Activated CD4-positive, alpha-beta T cell treated with anti-CD3 and anti-CD28 coated beads, Interleukin-2, amount 10 ng/mL, durations not matched to agents 24 days and 14 days (primary cell): ENCODE measurements at regions not wholly inside any gene's neighbourhood (a gene's known extent, or its start where the extent isn't known, plus 50 kb on each side); places are given as distances from the start of the nearest gene placed in this dataset.
"Not testable (repeated sequence)": the region's sequence is repeated elsewhere in the genome, so short reads cannot be mapped to it uniquely, and the experiment has no call there.

Experiments used
- DNase-seq: peaks from one replicate; pipeline ENCODE4 v3.0.0; 2022
- H3K27ac Mint-ChIP-seq: one replicate; pipeline ENCODE4 v1.8.0; 2022; ENCODE audit warnings: mild to moderate bottlenecking, mixed read lengths
- H3K27me3 Mint-ChIP-seq: one replicate; pipeline ENCODE4 v1.8.0; 2022; ENCODE audit warnings: mixed read lengths
- H3K36me3 Mint-ChIP-seq: one replicate; pipeline ENCODE4 v1.8.0; 2022; ENCODE audit warnings: low read depth, mild to moderate bottlenecking, mixed read lengths
- H3K4me1 Mint-ChIP-seq: one replicate; pipeline ENCODE4 v1.8.0; 2021; ENCODE audit warnings: mixed read lengths
- H3K4me3 Mint-ChIP-seq: one replicate; pipeline ENCODE4 v1.8.0; 2022; ENCODE audit warnings: mild to moderate bottlenecking, moderate library complexity, mixed read lengths
- H3K9me3 Mint-ChIP-seq: one replicate; pipeline ENCODE4 v1.8.0; 2021; ENCODE audit warnings: mixed read lengths
- intact Hi-C: fragments of 100-400 bp; cut with micrococcal nuclease; formaldehyde crosslinking; loops from one replicate; pipeline ENCODE4 v1.15.1; 2023

- no peak for DNase-seq
- Mint-ChIP-seq H3K27me3 (no peaks in the 10 kb centered on the region), H3K9me3 (no peaks in the 10 kb centered on the region), H3K36me3 (no peaks in the 10 kb centered on the region), H3K4me1 (no peaks in the 10 kb centered on the region), H3K4me3 (no peak overlapping the region), H3K27ac (no peak overlapping the region)
- intact Hi-C loops, result no loop called here
These were observed 762.0 kb upstream of the PCDH10 start for GRCh38 chr4:132387060-132387459.

DNA sequence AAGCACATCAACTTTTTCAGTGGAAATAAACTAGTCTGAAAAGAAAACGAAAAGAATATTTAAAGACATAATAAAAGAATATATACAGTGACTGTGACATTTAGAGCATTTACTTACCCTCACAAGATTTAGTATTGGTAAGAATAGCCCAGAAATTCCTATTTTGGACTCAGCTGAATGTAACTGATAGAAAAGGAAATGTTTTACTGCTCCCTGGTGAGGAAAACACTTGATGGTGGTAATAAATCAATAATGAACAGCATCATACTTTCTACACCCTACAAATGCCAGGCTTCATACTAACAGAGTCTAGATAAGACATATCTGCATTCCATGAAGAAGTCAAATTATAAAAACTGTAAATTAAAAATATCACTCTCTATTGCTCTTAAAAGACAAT is 753.5 kb upstream of the PCDH10 start:
- H3K36me3 Mint-ChIP-seq, result no peaks in the 10 kb centered on the region
- no peaks in the 10 kb centered on the region for H3K27me3 Mint-ChIP-seq
- no peak for DNase-seq
- H3K4me3 Mint-ChIP-seq, result no peak overlapping the region
- intact Hi-C loops, result no loop called here
- H3K27ac Mint-ChIP-seq, result no peak overlapping the region
- no peaks in the 10 kb centered on the region for H3K4me1 Mint-ChIP-seq
- no peaks in the 10 kb centered on the region for H3K9me3 Mint-ChIP-seq

DNA sequence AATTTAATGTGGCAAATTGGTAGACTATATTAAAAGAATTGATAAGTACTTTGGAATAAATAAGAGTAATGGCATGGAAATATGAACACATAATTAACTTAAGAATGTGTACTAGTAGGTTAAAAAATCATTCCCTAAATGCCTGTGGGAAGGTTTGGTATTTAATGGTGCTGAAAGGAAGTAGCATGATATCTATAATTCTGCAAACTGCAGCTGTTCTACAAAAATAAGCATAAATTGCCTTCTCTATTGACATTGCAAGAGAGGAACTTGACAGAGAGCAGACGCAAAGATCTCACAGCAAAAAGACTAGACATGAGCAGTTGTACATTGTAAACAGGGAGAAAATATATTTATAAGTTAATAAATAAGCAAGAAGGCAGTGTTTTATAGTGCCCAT is 752.5 kb upstream of the PCDH10 start:
- Mint-ChIP-seq H3K27me3 (no peaks in the 10 kb centered on the region), H3K4me1 (no peaks in the 10 kb centered on the region), H3K9me3 (peaks cover 4% of the 10 kb centered on the region), H3K36me3 (no peaks in the 10 kb centered on the region), H3K27ac (no peak overlapping the region), H3K4me3 (no peak overlapping the region)
- no peak for DNase-seq
- intact Hi-C loops, result no loop called here

DNA sequence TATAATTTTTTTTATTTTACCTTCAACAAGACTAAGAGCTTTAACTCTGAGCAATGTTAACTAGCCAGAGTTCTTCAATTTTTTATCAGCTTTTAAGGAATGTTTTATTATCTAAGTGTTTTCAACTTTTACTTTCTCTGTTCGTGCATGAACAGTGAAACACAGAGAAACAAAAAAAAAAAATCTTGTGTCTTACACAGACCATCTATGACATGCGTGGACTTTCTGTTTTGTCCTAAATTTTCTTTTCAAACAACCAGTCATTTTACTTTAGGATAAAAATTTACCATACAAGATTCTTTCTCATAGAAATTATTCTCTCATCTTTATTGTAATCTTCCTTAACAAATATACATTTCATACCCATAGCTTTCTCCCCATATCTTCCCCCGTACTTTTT is 731.9 kb upstream of the PCDH10 start:
- intact Hi-C loops, result no loop called here
- H3K27me3 Mint-ChIP-seq, result no peaks in the 10 kb centered on the region

GRCh38 chr4:132427125-132427524 is 722.0 kb upstream of the PCDH10 start:
- Mint-ChIP-seq H3K36me3 (no peaks in the 10 kb centered on the region), H3K27me3 (no peaks in the 10 kb centered on the region), H3K27ac (no peak overlapping the region), H3K4me1 (no peaks in the 10 kb centered on the region), H3K4me3 (no peak overlapping the region), H3K9me3 (no peaks in the 10 kb centered on the region)
- intact Hi-C loops, result no loop called here
- DNase-seq, result no peak

More for the DNA sequence above, 731.9 kb upstream of the PCDH10 start:
- no peak for DNase-seq
- no peaks in the 10 kb centered on the region for H3K4me1 Mint-ChIP-seq
- peaks cover 13% of the 10 kb centered on the region for H3K9me3 Mint-ChIP-seq
- no peak overlapping the region for H3K4me3 Mint-ChIP-seq
- H3K27ac Mint-ChIP-seq, result no peak overlapping the region
- no peaks in the 10 kb centered on the region for H3K36me3 Mint-ChIP-seq

- Mint-ChIP-seq H3K9me3 (no peaks in the 10 kb centered on the region), H3K4me3 (no peak overlapping the region), H3K27me3 (no peaks in the 10 kb centered on the region), H3K4me1 (no peaks in the 10 kb centered on the region), H3K27ac (no peak overlapping the region), H3K36me3 (no peaks in the 10 kb centered on the region)
- intact Hi-C loops, result no loop called here
- no peak for DNase-seq
These were observed 712.0 kb upstream of the PCDH10 start for GRCh38 chr4:132437117-132437516.

GRCh38 chr4:132445386-132445785 is 703.7 kb upstream of the PCDH10 start:
- no peak for DNase-seq
- Mint-ChIP-seq H3K4me1 (no peaks in the 10 kb centered on the region), H3K27ac (no peak overlapping the region), H3K4me3 (no peak overlapping the region), H3K9me3 (no peaks in the 10 kb centered on the region), H3K27me3 (no peaks in the 10 kb centered on the region), H3K36me3 (no peaks in the 10 kb centered on the region)
- intact Hi-C loops, result no loop called here

- H3K36me3 Mint-ChIP-seq, DNase-seq, H3K27me3 Mint-ChIP-seq, H3K9me3 Mint-ChIP-seq, H3K4me1 Mint-ChIP-seq, H3K27ac Mint-ChIP-seq, H3K4me3 Mint-ChIP-seq, intact Hi-C loops: not testable (repeated sequence)
These were observed 691.1 kb upstream of the PCDH10 start for GRCh38 chr4:132457987-132458386.

DNA sequence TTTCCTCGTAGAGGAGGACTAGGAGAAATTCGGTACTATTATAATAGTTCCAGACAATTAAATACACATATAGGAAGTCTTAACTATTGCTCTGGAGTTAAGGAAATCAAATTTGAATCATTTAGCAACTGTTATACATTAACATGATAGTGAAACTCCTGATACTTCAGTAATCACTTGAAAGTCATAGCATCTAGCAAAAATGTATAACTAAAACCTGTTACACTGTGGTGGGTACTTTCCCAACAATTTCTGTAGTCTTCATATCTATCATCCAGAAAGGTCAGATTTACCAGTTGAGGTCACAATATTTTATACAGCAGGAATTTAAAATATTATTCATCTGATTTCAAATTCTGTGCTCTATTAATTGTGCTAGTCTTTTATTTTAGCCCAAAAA is 669.6 kb upstream of the PCDH10 start:
- H3K4me3 Mint-ChIP-seq, result no peak overlapping the region
- no peak for DNase-seq
- H3K27ac Mint-ChIP-seq, result no peak overlapping the region
- intact Hi-C loops, result no loop called here
- no peaks in the 10 kb centered on the region for H3K4me1 Mint-ChIP-seq
- H3K27me3 Mint-ChIP-seq, result no peaks in the 10 kb centered on the region
- no peaks in the 10 kb centered on the region for H3K9me3 Mint-ChIP-seq
- no peaks in the 10 kb centered on the region for H3K36me3 Mint-ChIP-seq

- no peaks in the 10 kb centered on the region for H3K36me3 Mint-ChIP-seq
- H3K27ac Mint-ChIP-seq, result no peak overlapping the region
- intact Hi-C loops, result no loop called here
- DNase-seq, result no peak
- no peaks in the 10 kb centered on the region for H3K27me3 Mint-ChIP-seq
- no peaks in the 10 kb centered on the region for H3K9me3 Mint-ChIP-seq
- no peak overlapping the region for H3K4me3 Mint-ChIP-seq
- H3K4me1 Mint-ChIP-seq, result no peaks in the 10 kb centered on the region
These were observed 660.5 kb upstream of the PCDH10 start for GRCh38 chr4:132488555-132488954.

GRCh38 chr4:132493476-132493875 is 655.6 kb upstream of the PCDH10 start:
- Mint-ChIP-seq H3K4me3 (no peak overlapping the region), H3K27me3 (no peaks in the 10 kb centered on the region), H3K9me3 (no peaks in the 10 kb centered on the region), H3K4me1 (no peaks in the 10 kb centered on the region), H3K27ac (no peak overlapping the region), H3K36me3 (no peaks in the 10 kb centered on the region)
- intact Hi-C loops, result no loop called here
- no peak for DNase-seq

DNA sequence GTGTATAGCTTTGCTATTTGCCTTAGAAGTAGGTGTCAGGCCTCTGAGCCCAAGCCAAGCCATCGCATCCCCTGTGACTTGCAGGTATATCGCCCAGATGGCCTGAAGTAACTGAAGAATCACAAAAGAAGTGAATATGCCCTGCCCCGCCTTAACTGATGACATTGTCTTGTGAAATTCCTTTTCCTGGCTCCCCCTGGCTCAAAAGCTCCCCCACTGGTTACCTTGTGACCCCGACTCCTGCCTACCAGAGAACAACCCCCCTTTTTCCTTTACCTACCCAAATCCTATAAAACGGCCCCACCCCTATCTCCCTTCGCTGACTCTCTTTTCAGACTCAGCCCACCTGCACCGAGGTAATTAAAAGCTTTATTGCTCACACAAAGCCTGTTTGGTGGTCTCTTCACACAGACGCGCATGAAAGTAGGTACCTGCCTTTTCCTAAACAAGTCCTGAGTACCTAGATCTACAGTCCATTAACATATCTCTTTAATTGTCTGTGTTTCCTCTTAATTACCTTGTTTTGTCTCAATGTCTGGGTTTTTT is 653.8 kb upstream of the PCDH10 start:
- H3K9me3 Mint-ChIP-seq, intact Hi-C loops, H3K36me3 Mint-ChIP-seq, H3K4me3 Mint-ChIP-seq, DNase-seq, H3K4me1 Mint-ChIP-seq, H3K27me3 Mint-ChIP-seq, H3K27ac Mint-ChIP-seq: not testable (repeated sequence)

- Mint-ChIP-seq H3K4me1 (no peaks in the 10 kb centered on the region), H3K36me3 (no peaks in the 10 kb centered on the region), H3K4me3 (no peak overlapping the region), H3K27me3 (no peaks in the 10 kb centered on the region), H3K9me3 (no peaks in the 10 kb centered on the region), H3K27ac (no peak overlapping the region)
- intact Hi-C loops, result no loop called here
- DNase-seq, result no peak
These were observed 650.9 kb upstream of the PCDH10 start for GRCh38 chr4:132498215-132498614.

DNA sequence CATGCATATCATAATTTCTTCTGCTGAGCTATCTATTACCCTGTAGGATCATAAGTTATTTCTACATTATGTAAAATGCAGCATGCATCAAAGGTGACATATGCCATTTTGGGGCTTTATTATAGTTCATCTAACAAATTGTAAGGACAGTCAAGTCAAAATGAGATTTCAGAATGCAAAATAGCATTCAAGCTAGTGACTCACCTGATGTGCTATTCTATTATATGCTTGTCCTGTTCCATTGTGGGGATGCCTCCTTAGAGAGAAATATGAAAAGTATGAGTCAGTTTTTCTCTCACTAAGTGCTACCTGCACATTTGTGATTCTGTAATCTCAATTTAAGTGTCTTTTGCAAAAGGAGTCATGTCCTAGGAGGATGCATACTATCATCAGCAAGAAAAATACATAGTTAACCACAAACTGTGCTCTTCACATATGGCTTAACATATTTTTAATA is 647.0 kb upstream of the PCDH10 start:
- DNase-seq, result no peak
- Mint-ChIP-seq H3K27me3 (no peaks in the 10 kb centered on the region), H3K9me3 (no peaks in the 10 kb centered on the region), H3K4me3 (no peak overlapping the region), H3K36me3 (no peaks in the 10 kb centered on the region), H3K27ac (no peak overlapping the region), H3K4me1 (no peaks in the 10 kb centered on the region)
- intact Hi-C loops, result no loop called here

GRCh38 chr4:132504438-132504837 is 644.7 kb upstream of the PCDH10 start:
- intact Hi-C loops, result no loop called here
- no peak overlapping the region for H3K27ac Mint-ChIP-seq
- no peaks in the 10 kb centered on the region for H3K4me1 Mint-ChIP-seq
- DNase-seq, result no peak
- H3K36me3 Mint-ChIP-seq, result no peaks in the 10 kb centered on the region
- H3K27me3 Mint-ChIP-seq, result no peaks in the 10 kb centered on the region
- no peaks in the 10 kb centered on the region for H3K9me3 Mint-ChIP-seq
- no peak overlapping the region for H3K4me3 Mint-ChIP-seq
